ENCODE measurements at regions not wholly inside any gene's neighbourhood (a gene's known extent, or its start where the extent isn't known, plus 50 kb on each side); places are given as distances from the start of the nearest gene placed in this dataset.
A peak's percentile ranks its signal among the peaks of the same experiment; 100 is the strongest.

GRCh38 chr12:19000836-19001235 is 128.7 kb upstream of the PLEKHA5 start:
- H2BK20ac ChIP-seq (ENCODE audit: low read length): peak overlapping the region; percentile 84; the same call in 1 of the 2 replicates
- no peak overlapping the region for H3K27ac ChIP-seq (ENCODE audit: low read depth, low read length)
- WGBS, 2 experiments (ENCODE audit: extremely low coverage in 1 of 2, insufficient coverage in 1 of 2, insufficient read length in 1 of 2, insufficient replicate concordance in 2 of 2, low coverage in 1 of 2, low lambda C conversion rate in 2 of 2, missing lambda C conversion rate in 1 of 2): 96% methylated on average over 2 of the region's 2 CpGs; no CpG with 5 or more reads in 1 of the 2 experiments
- H3K9me3 ChIP-seq (ENCODE audit: insufficient read depth in 2 of 2, low read depth in 1 of 2, low read length in 1 of 2): no peaks in the 10 kb centered on the region
- H3K27me3 ChIP-seq (replicated peaks in 1 of 4; ENCODE audit: control insufficient read depth in 3 of 4, extremely low read depth in 1 of 4, insufficient read depth in 3 of 4, low read length in 3 of 4): no peaks in the 10 kb centered on the region
- no peaks in the 10 kb centered on the region for H3K23me2 ChIP-seq (ENCODE audit: low read depth, low read length)
- H3K9ac ChIP-seq (replicated peaks in 1 of 4; ENCODE audit: extremely low read depth in 1 of 4, low read depth in 3 of 4, low read length in 3 of 4): no peak overlapping the region
- no peak overlapping the region for H2BK5ac ChIP-seq (ENCODE audit: low read depth, low read length)
- TF ChIP-seq USF2 (IDR thresholded peaks at IDR 0.05; ENCODE audit: low read length) (no peak), CTBP2 (IDR thresholded peaks at IDR 0.05; ENCODE audit: borderline replicate concordance, insufficient read depth, insufficient read length, low read length) (no peak), HDAC6 (IDR thresholded peaks at IDR 0.05; ENCODE audit: low read depth, low read length) (no peak), TEAD4 (IDR thresholded peaks at IDR 0.05; ENCODE audit: low read depth, low read length) (no peak), EP300 (IDR thresholded peaks at IDR 0.05; ENCODE audit: borderline replicate concordance in 1 of 2, low read depth in 2 of 2, low read length in 2 of 2) (no peak), RBBP5 (IDR thresholded peaks at IDR 0.05; ENCODE audit: borderline replicate concordance, low read depth, low read length) (no peak), CHD1 (IDR thresholded peaks at IDR 0.05; ENCODE audit: low read depth, low read length) (no peak), EGR1 (IDR thresholded peaks at IDR 0.05; ENCODE audit: borderline replicate concordance, low read depth, low read length) (no peak), POLR2AphosphoS5 (IDR thresholded peaks at IDR 0.05; ENCODE audit: low read depth, low read length) (no peak), SIRT6 (IDR thresholded peaks at IDR 0.05; ENCODE audit: low read length) (no peak), ATF2 (IDR thresholded peaks at IDR 0.05; ENCODE audit: low read length) (no peak)
- FAIRE-seq (no peak), DNase-seq (ENCODE audit: low read depth in 1 of 2, low spot score in 2 of 2) (no peak)
- no peak overlapping the region for H2BK120ac ChIP-seq (replicated peaks; ENCODE audit: low read depth, low read length)
- H3K4ac ChIP-seq (replicated peaks; ENCODE audit: insufficient read length, low read depth, low read length): no peak overlapping the region
- POLR2A ChIA-PET (ENCODE audit: partially characterized antibody): interaction anchor here (0.7 to 2.0 kb wide), 2 partner anchors 9 to 35 kb away, joined by 3 to 10 read pairs; no protein-coding TSS in a partner anchor
- no peaks in the 10 kb centered on the region for H4K20me1 ChIP-seq (replicated peaks in 1 of 2; ENCODE audit: control insufficient read depth in 1 of 2, insufficient read depth in 2 of 2, low read length in 2 of 2)
- H3K23ac ChIP-seq (ENCODE audit: insufficient read length): no peak overlapping the region
- H3K56ac ChIP-seq (replicated peaks; ENCODE audit: insufficient read length, low read depth, low read length): no peak overlapping the region
- CTCF ChIA-PET (ENCODE audit: partially characterized antibody): no interaction called here
- no peaks in the 10 kb centered on the region for H3K79me2 ChIP-seq (ENCODE audit: control insufficient read depth in 1 of 2, insufficient read depth in 2 of 2, low read length in 2 of 2)
- peaks cover 5 to 28% (median 13%) of the 10 kb centered on the region in 4 experiments; a peak in 6 of 7 replicates for H3K4me1 ChIP-seq (replicated peaks in 1 of 4; ENCODE audit: control insufficient read depth in 3 of 4, insufficient read depth in 4 of 4, low read length in 3 of 4)
- no peak overlapping the region for H4K91ac ChIP-seq (replicated peaks; ENCODE audit: insufficient read length, low read length)
- H3K18ac ChIP-seq (ENCODE audit: extremely low read depth, low read length): no peak overlapping the region
- no peaks in the 10 kb centered on the region for H3K36me3 ChIP-seq (ENCODE audit: control insufficient read depth in 2 of 4, insufficient read depth in 4 of 4, low read length in 3 of 4)
- no peak overlapping the region for H2AFZ ChIP-seq (ENCODE audit: low read length)
- H2BK12ac ChIP-seq (ENCODE audit: low read depth, low read length): 0 out of 2 replicates have a peak overlapping the region, but pooled peaks have one; percentile 23
- no peak overlapping the region for H3K14ac ChIP-seq (ENCODE audit: insufficient read length)
- no peaks in the 10 kb centered on the region for H3K79me1 ChIP-seq (ENCODE audit: low read depth, low read length)
- H4K8ac ChIP-seq (ENCODE audit: extremely low read depth, insufficient read depth, low read length): no peak overlapping the region
- no peak overlapping the region for H3K4me2 ChIP-seq (ENCODE audit: insufficient read depth in 1 of 2, low read depth in 2 of 2, low read length in 2 of 2)
- no peak overlapping the region; the same call in 1 of the 2 replicates for H2BK15ac ChIP-seq (ENCODE audit: low read length)
- H4K5ac ChIP-seq (ENCODE audit: insufficient read length, low read depth, low read length): no peak overlapping the region
- no peak overlapping the region for H2AK5ac ChIP-seq (ENCODE audit: low read depth, low read length)
- no peak overlapping the region for H3K4me3 ChIP-seq (ENCODE audit: extremely low read depth in 1 of 4, insufficient read depth in 2 of 4, low read depth in 3 of 4, low read length in 4 of 4)

Measured in H1 (cell line).